SK-N-SH (cell line): ENCODE measurements at regions not wholly inside any gene's neighbourhood (a gene's known extent, or its start where the extent isn't known, plus 50 kb on each side); places are given as distances from the start of the nearest gene placed in this dataset.

Experiments
- CTCF ChIA-PET: fragments of 300-600, 350-600 bp; formaldehyde crosslinking; extraction: SDS; loops from one replicate; lab custom pipeline; 2021; lab: Yijun Ruan, JAX
- POLR2A ChIA-PET: fragments of 350-600 bp; sonication (Branson Sonifier 250); formaldehyde crosslinking; extraction: SDS; loops from one replicate; lab custom pipeline; 2020; ENCODE audit warnings: antibody characterized with exemption, inconsistent platforms; lab: Yijun Ruan, JAX
- DNase-seq: peaks from one replicate; pipeline ENCODE4 v3.0.0; 2012
- H2AFZ ChIP-seq: fragments of 200-600 bp; sonication (generic); 2 replicates; pipeline ENCODE4 v1.8.1; 2016; ENCODE audit warnings: antibody characterized with exemption, mild to moderate bottlenecking, low read depth
- H3F3A ChIP-seq: fragments of 200-600 bp; sonication (generic); replicated peaks from 2 replicates; pipeline ENCODE3; 2016; ENCODE audit warnings: antibody characterized with exemption, mild to moderate bottlenecking; ENCODE audit not compliant: insufficient read depth
- H3K27ac ChIP-seq, 2 experiments: fragments of 200-500 bp in 1 of 2; fragments of 200-600 bp in 1 of 2; sonication (Bioruptor generic) in 1 of 2; sonication (generic), shearing (Covaris generic) in 1 of 2; 2 replicates each; pipeline versions ENCODE4 v1.5.1 to v1.6.1; 2014 to 2016; ENCODE audit warnings: low read depth in 2 of 2, inconsistent platforms in 1 of 2, low read length in 1 of 2, mild to moderate bottlenecking in 1 of 2, mixed read lengths in 1 of 2
- H3K27me3 ChIP-seq: fragments of 200-600 bp; sonication (generic), shearing (Covaris generic); 2 replicates; pipeline ENCODE4 v1.6.1; 2016; ENCODE audit warnings: mixed run types; ENCODE audit not compliant: insufficient read depth
- H3K36me3 ChIP-seq, 2 experiments: fragments of 200-500 bp in 1 of 2; fragments of 200-600 bp in 1 of 2; sonication (Bioruptor generic) in 1 of 2; sonication (generic) in 1 of 2; replicated peaks in 1 of 2; 2 replicates each; pipeline versions ENCODE3 to v1.5.1; 2014 to 2016; ENCODE audit warnings: low read length in 1 of 2, mild to moderate bottlenecking in 1 of 2; ENCODE audit not compliant: insufficient read depth in 2 of 2, control insufficient read depth in 1 of 2
- H3K4me1 ChIP-seq, 2 experiments: fragments of 200-500 bp in 1 of 2; fragments of 200-600 bp in 1 of 2; sonication (Bioruptor generic) in 1 of 2; sonication (generic), shearing (Covaris generic) in 1 of 2; 2 replicates each; pipeline versions ENCODE4 v1.5.1 to v1.6.1; 2014 to 2016; ENCODE audit warnings: low read depth in 1 of 2, low read length in 1 of 2, mixed run types in 1 of 2; ENCODE audit not compliant: insufficient read depth in 2 of 2, control insufficient read depth in 1 of 2
- H3K4me2 ChIP-seq: fragments of 200-600 bp; sonication (generic), shearing (Covaris generic); 2 replicates; pipeline ENCODE4 v1.6.1; 2017; ENCODE audit warnings: mixed run types
- H3K4me3 ChIP-seq, 2 experiments: fragments of 200-500 bp in 1 of 2; fragments of 200-600 bp in 1 of 2; sonication (Bioruptor generic) in 1 of 2; sonication (generic), shearing (Covaris generic) in 1 of 2; 2 replicates each; pipeline versions ENCODE4 v1.5.1 to v1.8.1; 2014 to 2016; ENCODE audit warnings: low read depth in 2 of 2, inconsistent platforms in 1 of 2, low read length in 1 of 2, mild to moderate bottlenecking in 1 of 2, mixed read lengths in 1 of 2, moderate library complexity in 1 of 2
- H3K79me2 ChIP-seq: fragments of 200-600 bp; sonication (generic); 2 replicates; pipeline ENCODE4 v1.8.1; 2017; ENCODE audit warnings: mild to moderate bottlenecking; ENCODE audit not compliant: insufficient read depth
- H3K9ac ChIP-seq: fragments of 200-600 bp; sonication (generic); 2 replicates; pipeline ENCODE4 v1.6.1; 2017; ENCODE audit warnings: mixed run types
- H3K9me2 ChIP-seq: fragments of 200-600 bp; sonication (generic); 2 replicates; pipeline ENCODE4 v1.6.1; 2017; ENCODE audit warnings: mixed run types
- H3K9me3 ChIP-seq: fragments of 200-600 bp; sonication (generic); 2 replicates; pipeline ENCODE4 v1.6.1; 2017; ENCODE audit warnings: mixed run types, mild to moderate bottlenecking, moderate library complexity
- H4K20me1 ChIP-seq: fragments of 200-600 bp; sonication (generic); 2 replicates; pipeline ENCODE4 v1.6.1; 2017; ENCODE audit warnings: mild to moderate bottlenecking, mixed run types; ENCODE audit not compliant: insufficient read depth
- ELF1 ChIP-seq: IDR thresholded peaks from 2 replicates; pipeline ENCODE4 v1.4.0; 2012
- EP300 ChIP-seq, 2 experiments: IDR thresholded peaks; 2 replicates each; pipeline versions ENCODE4 v1.4.0 to v1.6.1; 2012; ENCODE audit warnings: borderline replicate concordance in 1 of 2, low read depth in 1 of 2, low read length in 1 of 2
- EZH2phosphoT487 ChIP-seq: fragments of 200-600 bp; sonication (generic); IDR thresholded peaks from 2 replicates; pipeline ENCODE4 v1.6.1; 2017; ENCODE audit warnings: low read depth, mixed run types, mild to moderate bottlenecking, antibody characterized with exemption, moderate library complexity, borderline replicate concordance
- FOXJ3 ChIP-seq: sonication (generic); formaldehyde crosslinking; IDR thresholded peaks from 2 replicates; pipeline ENCODE4 v1.5.1; 2020; ENCODE audit warnings: mild to moderate bottlenecking, missing genetic modification reagents
- FOXM1 ChIP-seq: IDR thresholded peaks from 2 replicates; pipeline ENCODE4 v1.4.0; 2012; ENCODE audit warnings: low read depth, mild to moderate bottlenecking
- GATA2 ChIP-seq: sonication (generic); formaldehyde crosslinking; IDR thresholded peaks from 2 replicates; pipeline ENCODE4 v1.5.0; 2020; ENCODE audit warnings: mild to moderate bottlenecking, missing genetic modification reagents
- JUND ChIP-seq: IDR thresholded peaks from 2 replicates; pipeline ENCODE4 v1.4.0; 2012
- MXI1 ChIP-seq: IDR thresholded peaks from 2 replicates; pipeline ENCODE4 v1.6.1; 2012; ENCODE audit warnings: mild to moderate bottlenecking, low read depth, low read length, improper control_type of control experiment
- NFIC ChIP-seq: IDR thresholded peaks from 2 replicates; pipeline ENCODE4 v1.4.0; 2012; ENCODE audit warnings: borderline replicate concordance
- RAD21 ChIP-seq: IDR thresholded peaks from 2 replicates; pipeline ENCODE4 v1.6.1; 2012; ENCODE audit warnings: mild to moderate bottlenecking, low read length
- RCOR1 ChIP-seq: fragments of 150-350 bp; IDR thresholded peaks from 2 replicates; pipeline ENCODE4 v1.6.1; 2017; ENCODE audit warnings: antibody characterized with exemption, low read length
- REST ChIP-seq: IDR thresholded peaks from 2 replicates; pipeline ENCODE4 v1.6.1; 2012; ENCODE audit warnings: mild to moderate bottlenecking, low read depth, low read length, moderate library complexity
- RFX5 ChIP-seq: IDR thresholded peaks from 2 replicates; pipeline ENCODE4 v1.6.1; 2012; ENCODE audit warnings: mild to moderate bottlenecking, improper control_type of control experiment, low read length
- TCF12 ChIP-seq: IDR thresholded peaks from 2 replicates; pipeline ENCODE4 v1.4.0; 2012
- USF1 ChIP-seq: IDR thresholded peaks from 2 replicates; pipeline ENCODE4 v1.4.0; 2012; ENCODE audit warnings: low read depth, borderline replicate concordance
- USF2 ChIP-seq: fragments of 150-350 bp; IDR thresholded peaks from 2 replicates; pipeline ENCODE4 v1.6.1; 2017; ENCODE audit warnings: antibody characterized with exemption, low read length, low read depth, borderline replicate concordance
- ZBTB33 ChIP-seq: IDR thresholded peaks from 2 replicates; pipeline ENCODE4 v1.4.0; 2012; ENCODE audit warnings: low read depth, borderline replicate concordance
- WGBS: methylation state at CpG from one replicate; pipeline ENCODE4 v1.1.6; 2017; ENCODE audit warnings: low lambda C conversion rate; 5-methylcytosine and 5-hydroxymethylcytosine counted together

GRCh38 chr9:78923966-78924659, 627.2 kb downstream of the PSAT1 start (continued):
- TF ChIP-seq NFIC (no peak), RFX5 (no peak)
- TF ChIP-seq, all 33 proteins: peak for 0

GRCh38 chr9:78927099-78927940, 630.4 kb downstream of the PSAT1 start:
- Histone ChIP-seq H3K4me3 (no peak overlapping the region), H3K27ac (no peak overlapping the region), H3K9me2 (no peaks in the 10 kb centered on the region), H3F3A (peaks cover 2% of the 10 kb centered on the region), H4K20me1 (no peaks in the 10 kb centered on the region), H3K4me2 (no peak overlapping the region), H2AFZ (no peak overlapping the region), H3K79me2 (no peaks in the 10 kb centered on the region), H3K9ac (no peak overlapping the region), H3K27me3 (no peaks in the 10 kb centered on the region), H3K4me1 (peaks cover 0 to under 1% of the 10 kb centered on the region in 2 experiments; a peak in 1 of 4 replicates), H3K9me3 (no peaks in the 10 kb centered on the region), H3K36me3 (no peaks in the 10 kb centered on the region)
- ChIA-PET CTCF (interaction anchor here (1.5 kb wide), 1 partner anchor 13 kb away, joined by 3 read pairs; no protein-coding TSS in a partner anchor), POLR2A (no interaction called here)
- WGBS, result 86% methylated on average over 1 of the region's 1 CpG
- TF ChIP-seq USF2 (no peak), FOXJ3 (CRISPR knock-in tag) (no peak), RFX5 (no peak), TCF12 (no peak), USF1 (no peak), GATA2 (CRISPR knock-in tag) (no peak), EZH2phosphoT487 (no peak), RAD21 (no peak), ELF1 (no peak), ZBTB33 (no peak), EP300 (IDR thresholded peaks at IDR 0.05; ENCODE audit: borderline replicate concordance in 1 of 2, low read depth in 1 of 2, low read length in 1 of 2) (no peak), RCOR1 (no peak), FOXM1 (no peak), JUND (no peak), MXI1 (no peak), REST (no peak)
- no peak for DNase-seq
